ENCODE measurements at regions not wholly inside any gene's neighbourhood (a gene's known extent, or its start where the extent isn't known, plus 50 kb on each side); places are given as distances from the start of the nearest gene placed in this dataset.

- Mint-ChIP-seq H3K4me3 (no peak overlapping the region), H3K27me3 (no peaks in the 10 kb centered on the region), H3K9me3 (no peaks in the 10 kb centered on the region), H3K36me3 (ENCODE audit: low read depth) (no peaks in the 10 kb centered on the region), H3K4me1 (ENCODE audit: low read depth) (no peaks in the 10 kb centered on the region), H3K27ac (no peak overlapping the region)
Measured at GRCh38 chr11:112797648-112798293, 163.4 kb upstream of the NCAM1 start.

GRCh38 chr11:112801025-112801816, 160.0 kb upstream of the NCAM1 start:
- Mint-ChIP-seq H3K36me3 (ENCODE audit: low read depth) (no peaks in the 10 kb centered on the region), H3K27ac (no peak overlapping the region), H3K27me3 (no peaks in the 10 kb centered on the region), H3K4me3 (no peak overlapping the region), H3K9me3 (no peaks in the 10 kb centered on the region), H3K4me1 (ENCODE audit: low read depth) (no peaks in the 10 kb centered on the region)

- Mint-ChIP-seq H3K27me3 (no peaks in the 10 kb centered on the region), H3K4me1 (ENCODE audit: low read depth) (no peaks in the 10 kb centered on the region), H3K4me3 (no peak overlapping the region), H3K36me3 (ENCODE audit: low read depth) (no peaks in the 10 kb centered on the region), H3K9me3 (no peaks in the 10 kb centered on the region), H3K27ac (no peak overlapping the region)
Measured at GRCh38 chr11:112801817-112802088, 159.5 kb upstream of the NCAM1 start.

- no peak overlapping the region for H3K4me3 Mint-ChIP-seq
- no peaks in the 10 kb centered on the region for H3K4me1 Mint-ChIP-seq (ENCODE audit: low read depth)
- no peak overlapping the region for H3K27ac Mint-ChIP-seq
- no peaks in the 10 kb centered on the region for H3K27me3 Mint-ChIP-seq
- no peaks in the 10 kb centered on the region for H3K36me3 Mint-ChIP-seq (ENCODE audit: low read depth)
- H3K9me3 Mint-ChIP-seq = no peaks in the 10 kb centered on the region
Measured at GRCh38 chr11:112805658-112806057, 155.6 kb upstream of the NCAM1 start.

GRCh38 chr11:112806256-112806655, 155.0 kb upstream of the NCAM1 start:
- Mint-ChIP-seq H3K4me1 (ENCODE audit: low read depth) (no peaks in the 10 kb centered on the region), H3K36me3 (ENCODE audit: low read depth) (no peaks in the 10 kb centered on the region), H3K4me3 (no peak overlapping the region), H3K27ac (no peak overlapping the region), H3K27me3 (no peaks in the 10 kb centered on the region), H3K9me3 (no peaks in the 10 kb centered on the region)

GRCh38 chr11:112806876-112807275, 154.3 kb upstream of the NCAM1 start:
- no peaks in the 10 kb centered on the region for H3K9me3 Mint-ChIP-seq
- H3K36me3 Mint-ChIP-seq (ENCODE audit: low read depth) = no peaks in the 10 kb centered on the region
- H3K27ac Mint-ChIP-seq = no peak overlapping the region
- H3K4me1 Mint-ChIP-seq (ENCODE audit: low read depth) = no peaks in the 10 kb centered on the region
- H3K4me3 Mint-ChIP-seq = no peak overlapping the region
- no peaks in the 10 kb centered on the region for H3K27me3 Mint-ChIP-seq

- no peak overlapping the region for H3K4me3 Mint-ChIP-seq
- H3K27me3 Mint-ChIP-seq = no peaks in the 10 kb centered on the region
- no peaks in the 10 kb centered on the region for H3K36me3 Mint-ChIP-seq (ENCODE audit: low read depth)
- H3K4me1 Mint-ChIP-seq (ENCODE audit: low read depth) = no peaks in the 10 kb centered on the region
- no peak overlapping the region for H3K27ac Mint-ChIP-seq
- peaks cover 8% of the 10 kb centered on the region for H3K9me3 Mint-ChIP-seq
Measured at GRCh38 chr11:112809429-112809828, 151.8 kb upstream of the NCAM1 start.

GRCh38 chr11:112810951-112811350, 150.3 kb upstream of the NCAM1 start:
- H3K4me1 Mint-ChIP-seq (ENCODE audit: low read depth) = no peaks in the 10 kb centered on the region
- no peaks in the 10 kb centered on the region for H3K27me3 Mint-ChIP-seq
- H3K27ac Mint-ChIP-seq = no peak overlapping the region
- no peak overlapping the region for H3K4me3 Mint-ChIP-seq
- no peaks in the 10 kb centered on the region for H3K36me3 Mint-ChIP-seq (ENCODE audit: low read depth)
- peaks cover 8% of the 10 kb centered on the region for H3K9me3 Mint-ChIP-seq

GRCh38 chr11:112811783-112812182, 149.4 kb upstream of the NCAM1 start:
- H3K9me3 Mint-ChIP-seq = peaks cover 8% of the 10 kb centered on the region
- no peaks in the 10 kb centered on the region for H3K27me3 Mint-ChIP-seq
- no peaks in the 10 kb centered on the region for H3K4me1 Mint-ChIP-seq (ENCODE audit: low read depth)
- H3K27ac Mint-ChIP-seq = no peak overlapping the region
- no peak overlapping the region for H3K4me3 Mint-ChIP-seq
- H3K36me3 Mint-ChIP-seq (ENCODE audit: low read depth) = no peaks in the 10 kb centered on the region

GRCh38 chr11:112812729-112813128, 148.5 kb upstream of the NCAM1 start:
- Mint-ChIP-seq H3K27me3 (no peaks in the 10 kb centered on the region), H3K9me3 (peaks cover 8% of the 10 kb centered on the region), H3K4me3 (no peak overlapping the region), H3K4me1 (ENCODE audit: low read depth) (no peaks in the 10 kb centered on the region), H3K27ac (no peak overlapping the region), H3K36me3 (ENCODE audit: low read depth) (no peaks in the 10 kb centered on the region)

GRCh38 chr11:112814168-112814567, 147.1 kb upstream of the NCAM1 start:
- no peaks in the 10 kb centered on the region for H3K27me3 Mint-ChIP-seq

GRCh38 chr11:112817376-112817775, 143.8 kb upstream of the NCAM1 start:
- H3K27ac Mint-ChIP-seq = no peak overlapping the region
- H3K4me3 Mint-ChIP-seq = no peak overlapping the region
- peaks cover 8% of the 10 kb centered on the region for H3K9me3 Mint-ChIP-seq
- no peaks in the 10 kb centered on the region for H3K36me3 Mint-ChIP-seq (ENCODE audit: low read depth)
- no peaks in the 10 kb centered on the region for H3K27me3 Mint-ChIP-seq
- H3K4me1 Mint-ChIP-seq (ENCODE audit: low read depth) = no peaks in the 10 kb centered on the region

More at GRCh38 chr11:112814168-112814567, 147.1 kb upstream of the NCAM1 start:
- Mint-ChIP-seq H3K27ac (no peak overlapping the region), H3K4me1 (ENCODE audit: low read depth) (no peaks in the 10 kb centered on the region), H3K4me3 (no peak overlapping the region), H3K9me3 (peaks cover 8% of the 10 kb centered on the region), H3K36me3 (ENCODE audit: low read depth) (no peaks in the 10 kb centered on the region)

GRCh38 chr11:112822478-112823274, 138.5 kb upstream of the NCAM1 start:
- Mint-ChIP-seq H3K4me1 (ENCODE audit: low read depth) (no peaks in the 10 kb centered on the region), H3K9me3 (no peaks in the 10 kb centered on the region), H3K36me3 (ENCODE audit: low read depth) (no peaks in the 10 kb centered on the region), H3K27ac (no peak overlapping the region), H3K27me3 (peaks cover 5% of the 10 kb centered on the region), H3K4me3 (no peak overlapping the region)

- Mint-ChIP-seq H3K4me1 (ENCODE audit: low read depth) (no peaks in the 10 kb centered on the region), H3K4me3 (no peak overlapping the region), H3K27me3 (peaks cover 5% of the 10 kb centered on the region), H3K27ac (no peak overlapping the region), H3K9me3 (no peaks in the 10 kb centered on the region), H3K36me3 (ENCODE audit: low read depth) (no peaks in the 10 kb centered on the region)
Measured at GRCh38 chr11:112826026-112826425, 135.2 kb upstream of the NCAM1 start.

- H3K27me3 Mint-ChIP-seq = peaks cover 5% of the 10 kb centered on the region
- no peaks in the 10 kb centered on the region for H3K4me1 Mint-ChIP-seq (ENCODE audit: low read depth)
- H3K27ac Mint-ChIP-seq = no peak overlapping the region
- H3K36me3 Mint-ChIP-seq (ENCODE audit: low read depth) = no peaks in the 10 kb centered on the region
- H3K9me3 Mint-ChIP-seq = no peaks in the 10 kb centered on the region
- no peak overlapping the region for H3K4me3 Mint-ChIP-seq
Measured at GRCh38 chr11:112826788-112827187, 134.4 kb upstream of the NCAM1 start.
